Loucy (cell line): ENCODE measurements at regions not wholly inside any gene's neighbourhood (a gene's known extent, or its start where the extent isn't known, plus 50 kb on each side); places are given as distances from the start of the nearest gene placed in this dataset.

Experiments used
- H2AFZ ChIP-seq: fragments of 200-600 bp; sonication (generic); 2 replicates; pipeline ENCODE4 v1.6.0; 2016; ENCODE audit warnings: antibody characterized with exemption, mild to moderate bottlenecking, low read length, moderate library complexity
- H3F3A ChIP-seq: fragments of 200-600 bp; 2 replicates; pipeline ENCODE4 v1.6.0; 2016; ENCODE audit warnings: antibody characterized with exemption, low read depth, mild to moderate bottlenecking
- H3K27me3 ChIP-seq: fragments of 200-600 bp; sonication (generic); 2 replicates; pipeline ENCODE4 v1.6.1; 2014; ENCODE audit warnings: low read length, mild to moderate bottlenecking; ENCODE audit not compliant: insufficient read depth, poor library complexity, severe bottlenecking
- H3K36me3 ChIP-seq: fragments of 200-600 bp; sonication (generic); 2 replicates; pipeline ENCODE4 v1.6.1; 2016; ENCODE audit warnings: low read length; ENCODE audit not compliant: insufficient read depth
- H3K4me1 ChIP-seq: fragments of 200-600 bp; sonication (generic); 2 replicates; pipeline ENCODE4 v1.5.1; 2014; ENCODE audit warnings: low read length, mild to moderate bottlenecking; ENCODE audit not compliant: insufficient read depth, poor library complexity, severe bottlenecking
- H3K4me2 ChIP-seq: fragments of 200-600 bp; sonication (generic); 2 replicates; pipeline ENCODE4 v1.6.0; 2014; ENCODE audit warnings: antibody characterized with exemption, low read length, low read depth, mild to moderate bottlenecking; ENCODE audit not compliant: poor library complexity, severe bottlenecking
- H3K4me3 ChIP-seq: fragments of 200-600 bp; sonication (generic); 2 replicates; pipeline ENCODE4 v1.5.1; 2014; ENCODE audit warnings: low read length, mild to moderate bottlenecking, mixed read lengths; ENCODE audit not compliant: poor library complexity, severe bottlenecking
- H3K79me2 ChIP-seq: fragments of 200-600 bp; sonication (generic); 2 replicates; pipeline ENCODE4 v1.6.1; 2014; ENCODE audit warnings: low read length; ENCODE audit not compliant: insufficient read depth
- H3K9ac ChIP-seq: fragments of 200-600 bp; sonication (generic); 2 replicates; pipeline ENCODE4 v1.6.0; 2014; ENCODE audit warnings: mild to moderate bottlenecking, low read depth, low read length, moderate library complexity; ENCODE audit not compliant: poor library complexity, severe bottlenecking
- H3K9me2 ChIP-seq: fragments of 200-600 bp; sonication (generic); replicated peaks from 2 replicates; pipeline ENCODE4 v1.6.1; 2016; ENCODE audit warnings: low read depth, low read length, mixed read lengths
- H3K9me3 ChIP-seq: fragments of 200-600 bp; sonication (generic); 2 replicates; pipeline ENCODE4 v1.6.1; 2014; ENCODE audit warnings: mild to moderate bottlenecking, antibody characterized with exemption, low read length, low read depth; ENCODE audit not compliant: insufficient read depth
- H4K20me1 ChIP-seq: fragments of 200-600 bp; sonication (generic); 2 replicates; pipeline ENCODE4 v1.6.0; 2014; ENCODE audit warnings: antibody characterized with exemption, low read length, mild to moderate bottlenecking; ENCODE audit not compliant: insufficient read depth, poor library complexity, severe bottlenecking
- CTCF ChIP-seq: fragments of 200-600 bp; sonication (generic); conservative IDR thresholded peaks from 2 replicates; pipeline ENCODE4 v1.5.1; 2014; ENCODE audit warnings: mild to moderate bottlenecking, antibody characterized with exemption, low read length
- EZH2phosphoT487 ChIP-seq: fragments of 200-600 bp; IDR thresholded peaks from 2 replicates; pipeline ENCODE4 v1.6.1; 2018; ENCODE audit warnings: antibody characterized with exemption, mild to moderate bottlenecking, moderate library complexity, borderline replicate concordance

- Histone ChIP-seq H3K79me2 (no peaks in the 10 kb centered on the region), H3K4me3 (no peak overlapping the region), H3K4me2 (peak overlapping the region; percentile 23), H4K20me1 (no peaks in the 10 kb centered on the region), H3K4me1 (no peaks in the 10 kb centered on the region), H2AFZ (no peak overlapping the region), H3K9ac (no peak overlapping the region), H3K36me3 (no peaks in the 10 kb centered on the region), H3K27me3 (no peaks in the 10 kb centered on the region), H3K9me3 (no peaks in the 10 kb centered on the region), H3F3A (no peaks in the 10 kb centered on the region), H3K9me2 (no peaks in the 10 kb centered on the region)
- TF ChIP-seq CTCF (no peak), EZH2phosphoT487 (no peak)
Measured at GRCh38 chr1:163737261-163737660, 415.5 kb downstream of the NUF2 start.

GRCh38 chr1:163744301-163744887 lies 422.6 kb downstream of the NUF2 start:
- no peaks in the 10 kb centered on the region for H3K27me3 ChIP-seq
- no peaks in the 10 kb centered on the region for H3K9me2 ChIP-seq
- H3K9me3 ChIP-seq = 0 out of 2 replicates have a peak, but pooled peaks cover 5% of the 10 kb centered on the region
- H3F3A ChIP-seq = no peaks in the 10 kb centered on the region
- TF ChIP-seq CTCF = no peak
- no peak for TF ChIP-seq EZH2phosphoT487
- H3K36me3 ChIP-seq = no peaks in the 10 kb centered on the region
- H3K79me2 ChIP-seq = no peaks in the 10 kb centered on the region
- H3K4me1 ChIP-seq = no peaks in the 10 kb centered on the region
- no peak overlapping the region for H2AFZ ChIP-seq
- H3K4me2 ChIP-seq = no peak overlapping the region
- no peak overlapping the region for H3K4me3 ChIP-seq
- no peaks in the 10 kb centered on the region for H4K20me1 ChIP-seq
- H3K9ac ChIP-seq = no peak overlapping the region

GRCh38 chr1:163745204-163745603 lies 423.4 kb downstream of the NUF2 start:
- Histone ChIP-seq H3K4me1 (no peaks in the 10 kb centered on the region), H2AFZ (no peak overlapping the region), H3K9me3 (0 out of 2 replicates have a peak, but pooled peaks cover 5% of the 10 kb centered on the region), H3K4me3 (no peak overlapping the region), H3F3A (no peaks in the 10 kb centered on the region), H3K79me2 (no peaks in the 10 kb centered on the region), H3K36me3 (no peaks in the 10 kb centered on the region), H3K4me2 (no peak overlapping the region), H4K20me1 (no peaks in the 10 kb centered on the region), H3K9me2 (no peaks in the 10 kb centered on the region), H3K27me3 (no peaks in the 10 kb centered on the region), H3K9ac (no peak overlapping the region)
- TF ChIP-seq EZH2phosphoT487 (no peak), CTCF (no peak)
